MM.1S (cell line): ENCODE measurements at regions not wholly inside any gene's neighbourhood (a gene's known extent, or its start where the extent isn't known, plus 50 kb on each side); places are given as distances from the start of the nearest gene placed in this dataset.

Experiments
- DNase-seq: peaks from one replicate; pipeline ENCODE4 v3.0.0-alpha.2; 2015
- H2AFZ ChIP-seq: fragments of 300-600 bp; sonication (generic); 2 replicates; pipeline ENCODE4 v1.6.0; 2016; ENCODE audit warnings: antibody characterized with exemption, low read length
- H3F3A ChIP-seq: fragments of 300-600 bp; sonication (generic); 2 replicates; pipeline ENCODE4 v1.6.1; 2016; ENCODE audit warnings: mild to moderate bottlenecking, antibody characterized with exemption, low read length, moderate library complexity, mixed read lengths; ENCODE audit not compliant: insufficient read depth
- H3K27ac ChIP-seq: fragments of 300-600 bp; sonication (generic); 2 replicates; pipeline ENCODE4 v1.5.1; 2016; ENCODE audit warnings: mild to moderate bottlenecking, low read length
- H3K27me3 ChIP-seq: fragments of 300-600 bp; sonication (generic); replicated peaks from 2 replicates; pipeline ENCODE4 v1.6.0; 2016; ENCODE audit warnings: low read length; ENCODE audit not compliant: insufficient read depth
- H3K36me3 ChIP-seq: fragments of 300-600 bp; sonication (generic); replicated peaks from 2 replicates; pipeline ENCODE4 v1.6.1; 2016; ENCODE audit warnings: mild to moderate bottlenecking, low read length, mixed read lengths; ENCODE audit not compliant: insufficient read depth
- H3K4me1 ChIP-seq: fragments of 300-600 bp; sonication (generic); 2 replicates; pipeline ENCODE4 v1.6.1; 2016; ENCODE audit warnings: low read length, mixed read lengths
- H3K4me2 ChIP-seq: fragments of 300-600 bp; sonication (generic); 2 replicates; pipeline ENCODE4 v1.6.0; 2016; ENCODE audit warnings: low read depth, low read length
- H3K4me3 ChIP-seq: fragments of 300-600 bp; sonication (generic); 2 replicates; pipeline ENCODE4 v1.5.1; 2016; ENCODE audit warnings: low read length, mixed read lengths
- H3K79me2 ChIP-seq: fragments of 300-600 bp; sonication (generic); 2 replicates; pipeline ENCODE4 v1.6.1; 2016; ENCODE audit warnings: mixed run types, low read length, mixed read lengths
- H3K9ac ChIP-seq: fragments of 300-600 bp; sonication (generic); 2 replicates; pipeline ENCODE4 v1.6.1; 2016; ENCODE audit warnings: low read length, mixed read lengths
- H3K9me2 ChIP-seq: fragments of 300-600 bp; sonication (generic); replicated peaks from 2 replicates; pipeline ENCODE4 v1.6.1; 2016; ENCODE audit warnings: mild to moderate bottlenecking, low read length, mixed read lengths; ENCODE audit not compliant: insufficient read depth
- H3K9me3 ChIP-seq: fragments of 300-600 bp; sonication (generic); replicated peaks from 2 replicates; pipeline ENCODE4 v1.6.1; 2016; ENCODE audit warnings: mild to moderate bottlenecking, low read length, mixed read lengths; ENCODE audit not compliant: insufficient read depth
- H4K20me1 ChIP-seq: fragments of 300-600 bp; sonication (generic); 2 replicates; pipeline ENCODE4 v1.6.1; 2016; ENCODE audit warnings: mild to moderate bottlenecking, low read length, moderate library complexity, mixed read lengths; ENCODE audit not compliant: insufficient read depth
- CTCF ChIP-seq: fragments of 300-600 bp; sonication (generic); IDR thresholded peaks from 2 replicates; pipeline ENCODE4 v1.5.1; 2016; ENCODE audit warnings: antibody characterized with exemption, low read length, mixed read lengths
- EZH2 ChIP-seq: fragments of 300-600 bp; sonication (generic); optimal IDR thresholded peaks from 2 replicates; pipeline ENCODE3; 2017; ENCODE audit warnings: low read depth, mild to moderate bottlenecking, antibody characterized with exemption, low read length, mixed read lengths
- EZH2phosphoT487 ChIP-seq: fragments of 300-600 bp; sonication (generic); IDR thresholded peaks from 2 replicates; pipeline ENCODE4 v1.6.1; 2018; ENCODE audit warnings: antibody characterized with exemption, low read length

- H3K9me2 ChIP-seq: no peaks in the 10 kb centered on the region
- H3K4me3 ChIP-seq: no peak overlapping the region
- no peak for DNase-seq
- H3K79me2 ChIP-seq: no peaks in the 10 kb centered on the region
- no peak overlapping the region for H3K4me2 ChIP-seq
- no peak overlapping the region for H3K27ac ChIP-seq
- no peaks in the 10 kb centered on the region for H3K4me1 ChIP-seq
- H3K36me3 ChIP-seq: no peaks in the 10 kb centered on the region
- H3K9me3 ChIP-seq: no peaks in the 10 kb centered on the region
- H4K20me1 ChIP-seq: no peaks in the 10 kb centered on the region
- TF ChIP-seq CTCF: no peak
- TF ChIP-seq EZH2: no peak
- TF ChIP-seq EZH2phosphoT487: no peak
- H3F3A ChIP-seq: no peaks in the 10 kb centered on the region
- H2AFZ ChIP-seq: no peak overlapping the region
- H3K9ac ChIP-seq: no peak overlapping the region
- no peaks in the 10 kb centered on the region for H3K27me3 ChIP-seq
Measured at GRCh38 chr5:103466495-103466894, 96.1 kb downstream of the NUDT12 start.

- H3K27me3 ChIP-seq: no peaks in the 10 kb centered on the region
- no peaks in the 10 kb centered on the region for H3K79me2 ChIP-seq
- no peak overlapping the region for H3K4me2 ChIP-seq
- H3K4me1 ChIP-seq: no peaks in the 10 kb centered on the region
- TF ChIP-seq CTCF (no peak), EZH2 (no peak), EZH2phosphoT487 (no peak)
- no peaks in the 10 kb centered on the region for H3K9me3 ChIP-seq
- H3K9ac ChIP-seq: no peak overlapping the region
- no peak overlapping the region for H3K27ac ChIP-seq
- H4K20me1 ChIP-seq: no peaks in the 10 kb centered on the region
- H3K9me2 ChIP-seq: no peaks in the 10 kb centered on the region
- H3K36me3 ChIP-seq: no peaks in the 10 kb centered on the region
- no peak for DNase-seq
- H3F3A ChIP-seq: no peaks in the 10 kb centered on the region
- H2AFZ ChIP-seq: no peak overlapping the region
- H3K4me3 ChIP-seq: no peak overlapping the region
Measured at GRCh38 chr5:103465891-103466290, 96.7 kb downstream of the NUDT12 start.

GRCh38 chr5:103464835-103465484, 97.6 kb downstream of the NUDT12 start:
- H3K36me3 ChIP-seq: no peaks in the 10 kb centered on the region
- H3K27ac ChIP-seq: no peak overlapping the region
- H3K4me2 ChIP-seq: no peak overlapping the region
- DNase-seq: no peak
- H3K9ac ChIP-seq: no peak overlapping the region
- no peak overlapping the region for H3K4me3 ChIP-seq
- H3K79me2 ChIP-seq: no peaks in the 10 kb centered on the region
- H2AFZ ChIP-seq: no peak overlapping the region
- no peaks in the 10 kb centered on the region for H3F3A ChIP-seq
- TF ChIP-seq EZH2phosphoT487: no peak
- TF ChIP-seq EZH2: no peak
- no peak for TF ChIP-seq CTCF
- no peaks in the 10 kb centered on the region for H3K9me3 ChIP-seq
- H4K20me1 ChIP-seq: no peaks in the 10 kb centered on the region
- no peaks in the 10 kb centered on the region for H3K9me2 ChIP-seq
- no peaks in the 10 kb centered on the region for H3K4me1 ChIP-seq
- H3K27me3 ChIP-seq: no peaks in the 10 kb centered on the region
